GM23248 (cell line): ENCODE measurements at regions not wholly inside any gene's neighbourhood (a gene's known extent, or its start where the extent isn't known, plus 50 kb on each side); places are given as distances from the start of the nearest gene placed in this dataset.

ENCODE experiments used
- EZH2 ChIP-seq: fragments of 200-600 bp; sonication (generic); IDR thresholded peaks from 2 replicates; pipeline ENCODE4 v1.6.1; 2018; ENCODE audit warnings: antibody characterized with exemption, mild to moderate bottlenecking; ENCODE audit not compliant: insufficient read depth, poor library complexity, severe bottlenecking
- EZH2phosphoT487 ChIP-seq: fragments of 200-600 bp; sonication (generic); IDR thresholded peaks from 2 replicates; pipeline ENCODE4 v1.6.1; 2018; ENCODE audit warnings: antibody characterized with exemption, moderate library complexity, mild to moderate bottlenecking, low read depth; ENCODE audit not compliant: insufficient read depth

- no peak for TF ChIP-seq EZH2
- no peak for TF ChIP-seq EZH2phosphoT487
These were observed 1024.1 kb downstream of the TMTC2 start for GRCh38 chr12:83710851-83711250.
